Neural progenitor cell (in vitro differentiated cells): ENCODE measurements at regions not wholly inside any gene's neighbourhood (a gene's known extent, or its start where the extent isn't known, plus 50 kb on each side); places are given as distances from the start of the nearest gene placed in this dataset.

Experiments
- EZH2 ChIP-seq: fragments of 200-600 bp; sonication (generic); IDR thresholded peaks from 2 replicates; pipeline ENCODE4 v1.6.1; 2017; ENCODE audit warnings: antibody characterized with exemption, mild to moderate bottlenecking, moderate library complexity
- EZH2phosphoT487 ChIP-seq: fragments of 200-600 bp; sonication (generic); IDR thresholded peaks from 2 replicates; pipeline ENCODE4 v1.6.1; 2017; ENCODE audit warnings: antibody characterized with exemption
- TF ChIP-seq, protein P1 (sequence below): fragments of 200-600 bp; sonication (generic); IDR thresholded peaks from 2 replicates; pipeline ENCODE4 v1.5.1; 2017; ENCODE audit warnings: antibody characterized with exemption, mild to moderate bottlenecking

DNA sequence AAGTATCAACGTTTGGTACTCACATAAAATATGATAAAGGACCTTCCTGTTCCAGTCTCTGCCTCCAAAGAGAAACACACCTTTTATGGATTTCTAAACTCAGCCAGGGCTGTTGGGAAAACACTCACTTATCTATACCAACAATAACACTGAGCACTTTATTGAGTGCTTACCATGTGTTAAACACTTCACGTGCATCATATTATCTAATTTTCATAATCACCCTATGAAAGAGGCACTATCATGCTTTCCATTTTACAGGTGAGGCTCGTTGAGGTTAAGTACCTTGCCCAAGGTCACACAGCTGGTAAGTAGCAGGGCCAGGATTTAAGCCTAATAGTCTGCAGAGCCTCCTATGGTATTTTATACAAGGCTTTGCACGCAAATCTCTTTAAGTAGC, 251.5 kb upstream of the SOX9 start:
- TF ChIP-seq, protein P1, sequence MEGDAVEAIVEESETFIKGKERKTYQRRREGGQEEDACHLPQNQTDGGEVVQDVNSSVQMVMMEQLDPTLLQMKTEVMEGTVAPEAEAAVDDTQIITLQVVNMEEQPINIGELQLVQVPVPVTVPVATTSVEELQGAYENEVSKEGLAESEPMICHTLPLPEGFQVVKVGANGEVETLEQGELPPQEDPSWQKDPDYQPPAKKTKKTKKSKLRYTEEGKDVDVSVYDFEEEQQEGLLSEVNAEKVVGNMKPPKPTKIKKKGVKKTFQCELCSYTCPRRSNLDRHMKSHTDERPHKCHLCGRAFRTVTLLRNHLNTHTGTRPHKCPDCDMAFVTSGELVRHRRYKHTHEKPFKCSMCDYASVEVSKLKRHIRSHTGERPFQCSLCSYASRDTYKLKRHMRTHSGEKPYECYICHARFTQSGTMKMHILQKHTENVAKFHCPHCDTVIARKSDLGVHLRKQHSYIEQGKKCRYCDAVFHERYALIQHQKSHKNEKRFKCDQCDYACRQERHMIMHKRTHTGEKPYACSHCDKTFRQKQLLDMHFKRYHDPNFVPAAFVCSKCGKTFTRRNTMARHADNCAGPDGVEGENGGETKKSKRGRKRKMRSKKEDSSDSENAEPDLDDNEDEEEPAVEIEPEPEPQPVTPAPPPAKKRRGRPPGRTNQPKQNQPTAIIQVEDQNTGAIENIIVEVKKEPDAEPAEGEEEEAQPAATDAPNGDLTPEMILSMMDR, result no peak
- TF ChIP-seq EZH2 (no peak), EZH2phosphoT487 (no peak)
